ENCODE measurements at regions not wholly inside any gene's neighbourhood (a gene's known extent, or its start where the extent isn't known, plus 50 kb on each side); places are given as distances from the start of the nearest gene placed in this dataset.

DNA sequence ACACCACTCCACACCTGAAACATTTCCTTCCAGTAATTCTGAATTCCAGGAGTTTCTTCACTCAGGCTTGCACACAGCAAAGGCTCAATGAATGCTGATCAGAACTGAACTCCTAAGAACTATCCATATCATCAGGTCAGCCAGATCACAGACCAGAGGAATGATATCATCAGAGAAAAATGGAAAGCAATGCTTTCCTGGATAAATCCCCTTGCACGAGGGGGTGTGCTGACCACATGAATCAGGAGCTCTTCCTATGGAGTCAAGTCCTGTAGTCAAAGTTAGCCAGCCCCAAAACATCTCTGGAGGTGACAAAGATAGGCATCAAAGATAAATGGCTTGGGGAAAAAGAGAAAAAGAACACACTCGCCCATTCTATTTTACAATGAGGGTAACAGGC is 83.8 kb upstream of the ACVR2A start:
- ATAC-seq (no peak), DNase-seq (ENCODE audit: low spot score) (no peak)
- peaks cover 13% of the 10 kb centered on the region; the same call in 2 of the 3 replicates for H3K36me3 Mint-ChIP-seq (ENCODE audit: low read depth)
- H3K27me3 Mint-ChIP-seq (ENCODE audit: insufficient read depth, low read depth, poor library complexity) = no peaks in the 10 kb centered on the region
- no peak overlapping the region for H3K4me2 ChIP-seq
- H3K27me3 ChIP-seq (ENCODE audit: insufficient read depth) = no peaks in the 10 kb centered on the region
- TF ChIP-seq ZNF331 (CRISPR knock-in tag; IDR thresholded peaks at IDR 0.05; ENCODE audit: low read depth) (no peak), ZNF114 (CRISPR knock-in tag; IDR thresholded peaks at IDR 0.05) (no peak), CREB1 (CRISPR knock-in tag; IDR thresholded peaks at IDR 0.05; ENCODE audit: low read depth) (no peak), STAT1 (IDR thresholded peaks at IDR 0.05; ENCODE audit: unreplicated experiment) (no peak), EZH2phosphoT487 (IDR thresholded peaks at IDR 0.05; ENCODE audit: unreplicated experiment) (no peak), JUNB (IDR thresholded peaks at IDR 0.05; ENCODE audit: unreplicated experiment) (no peak), POLR2AphosphoS5 (IDR thresholded peaks at IDR 0.05; ENCODE audit: low read depth) (no peak), NANOG (IDR thresholded peaks at IDR 0.05; ENCODE audit: borderline replicate concordance) (no peak)
- TF ChIP-seq, protein P1, sequence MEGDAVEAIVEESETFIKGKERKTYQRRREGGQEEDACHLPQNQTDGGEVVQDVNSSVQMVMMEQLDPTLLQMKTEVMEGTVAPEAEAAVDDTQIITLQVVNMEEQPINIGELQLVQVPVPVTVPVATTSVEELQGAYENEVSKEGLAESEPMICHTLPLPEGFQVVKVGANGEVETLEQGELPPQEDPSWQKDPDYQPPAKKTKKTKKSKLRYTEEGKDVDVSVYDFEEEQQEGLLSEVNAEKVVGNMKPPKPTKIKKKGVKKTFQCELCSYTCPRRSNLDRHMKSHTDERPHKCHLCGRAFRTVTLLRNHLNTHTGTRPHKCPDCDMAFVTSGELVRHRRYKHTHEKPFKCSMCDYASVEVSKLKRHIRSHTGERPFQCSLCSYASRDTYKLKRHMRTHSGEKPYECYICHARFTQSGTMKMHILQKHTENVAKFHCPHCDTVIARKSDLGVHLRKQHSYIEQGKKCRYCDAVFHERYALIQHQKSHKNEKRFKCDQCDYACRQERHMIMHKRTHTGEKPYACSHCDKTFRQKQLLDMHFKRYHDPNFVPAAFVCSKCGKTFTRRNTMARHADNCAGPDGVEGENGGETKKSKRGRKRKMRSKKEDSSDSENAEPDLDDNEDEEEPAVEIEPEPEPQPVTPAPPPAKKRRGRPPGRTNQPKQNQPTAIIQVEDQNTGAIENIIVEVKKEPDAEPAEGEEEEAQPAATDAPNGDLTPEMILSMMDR (conservative IDR thresholded peaks at IDR 0.05; ENCODE audit: low read depth in 2 of 2) = no peak
- TF ChIP-seq, protein P2, sequence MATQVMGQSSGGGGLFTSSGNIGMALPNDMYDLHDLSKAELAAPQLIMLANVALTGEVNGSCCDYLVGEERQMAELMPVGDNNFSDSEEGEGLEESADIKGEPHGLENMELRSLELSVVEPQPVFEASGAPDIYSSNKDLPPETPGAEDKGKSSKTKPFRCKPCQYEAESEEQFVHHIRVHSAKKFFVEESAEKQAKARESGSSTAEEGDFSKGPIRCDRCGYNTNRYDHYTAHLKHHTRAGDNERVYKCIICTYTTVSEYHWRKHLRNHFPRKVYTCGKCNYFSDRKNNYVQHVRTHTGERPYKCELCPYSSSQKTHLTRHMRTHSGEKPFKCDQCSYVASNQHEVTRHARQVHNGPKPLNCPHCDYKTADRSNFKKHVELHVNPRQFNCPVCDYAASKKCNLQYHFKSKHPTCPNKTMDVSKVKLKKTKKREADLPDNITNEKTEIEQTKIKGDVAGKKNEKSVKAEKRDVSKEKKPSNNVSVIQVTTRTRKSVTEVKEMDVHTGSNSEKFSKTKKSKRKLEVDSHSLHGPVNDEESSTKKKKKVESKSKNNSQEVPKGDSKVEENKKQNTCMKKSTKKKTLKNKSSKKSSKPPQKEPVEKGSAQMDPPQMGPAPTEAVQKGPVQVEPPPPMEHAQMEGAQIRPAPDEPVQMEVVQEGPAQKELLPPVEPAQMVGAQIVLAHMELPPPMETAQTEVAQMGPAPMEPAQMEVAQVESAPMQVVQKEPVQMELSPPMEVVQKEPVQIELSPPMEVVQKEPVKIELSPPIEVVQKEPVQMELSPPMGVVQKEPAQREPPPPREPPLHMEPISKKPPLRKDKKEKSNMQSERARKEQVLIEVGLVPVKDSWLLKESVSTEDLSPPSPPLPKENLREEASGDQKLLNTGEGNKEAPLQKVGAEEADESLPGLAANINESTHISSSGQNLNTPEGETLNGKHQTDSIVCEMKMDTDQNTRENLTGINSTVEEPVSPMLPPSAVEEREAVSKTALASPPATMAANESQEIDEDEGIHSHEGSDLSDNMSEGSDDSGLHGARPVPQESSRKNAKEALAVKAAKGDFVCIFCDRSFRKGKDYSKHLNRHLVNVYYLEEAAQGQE (IDR thresholded peaks at IDR 0.05; ENCODE audit: unreplicated experiment) = no peak
- TF ChIP-seq, protein P3, sequence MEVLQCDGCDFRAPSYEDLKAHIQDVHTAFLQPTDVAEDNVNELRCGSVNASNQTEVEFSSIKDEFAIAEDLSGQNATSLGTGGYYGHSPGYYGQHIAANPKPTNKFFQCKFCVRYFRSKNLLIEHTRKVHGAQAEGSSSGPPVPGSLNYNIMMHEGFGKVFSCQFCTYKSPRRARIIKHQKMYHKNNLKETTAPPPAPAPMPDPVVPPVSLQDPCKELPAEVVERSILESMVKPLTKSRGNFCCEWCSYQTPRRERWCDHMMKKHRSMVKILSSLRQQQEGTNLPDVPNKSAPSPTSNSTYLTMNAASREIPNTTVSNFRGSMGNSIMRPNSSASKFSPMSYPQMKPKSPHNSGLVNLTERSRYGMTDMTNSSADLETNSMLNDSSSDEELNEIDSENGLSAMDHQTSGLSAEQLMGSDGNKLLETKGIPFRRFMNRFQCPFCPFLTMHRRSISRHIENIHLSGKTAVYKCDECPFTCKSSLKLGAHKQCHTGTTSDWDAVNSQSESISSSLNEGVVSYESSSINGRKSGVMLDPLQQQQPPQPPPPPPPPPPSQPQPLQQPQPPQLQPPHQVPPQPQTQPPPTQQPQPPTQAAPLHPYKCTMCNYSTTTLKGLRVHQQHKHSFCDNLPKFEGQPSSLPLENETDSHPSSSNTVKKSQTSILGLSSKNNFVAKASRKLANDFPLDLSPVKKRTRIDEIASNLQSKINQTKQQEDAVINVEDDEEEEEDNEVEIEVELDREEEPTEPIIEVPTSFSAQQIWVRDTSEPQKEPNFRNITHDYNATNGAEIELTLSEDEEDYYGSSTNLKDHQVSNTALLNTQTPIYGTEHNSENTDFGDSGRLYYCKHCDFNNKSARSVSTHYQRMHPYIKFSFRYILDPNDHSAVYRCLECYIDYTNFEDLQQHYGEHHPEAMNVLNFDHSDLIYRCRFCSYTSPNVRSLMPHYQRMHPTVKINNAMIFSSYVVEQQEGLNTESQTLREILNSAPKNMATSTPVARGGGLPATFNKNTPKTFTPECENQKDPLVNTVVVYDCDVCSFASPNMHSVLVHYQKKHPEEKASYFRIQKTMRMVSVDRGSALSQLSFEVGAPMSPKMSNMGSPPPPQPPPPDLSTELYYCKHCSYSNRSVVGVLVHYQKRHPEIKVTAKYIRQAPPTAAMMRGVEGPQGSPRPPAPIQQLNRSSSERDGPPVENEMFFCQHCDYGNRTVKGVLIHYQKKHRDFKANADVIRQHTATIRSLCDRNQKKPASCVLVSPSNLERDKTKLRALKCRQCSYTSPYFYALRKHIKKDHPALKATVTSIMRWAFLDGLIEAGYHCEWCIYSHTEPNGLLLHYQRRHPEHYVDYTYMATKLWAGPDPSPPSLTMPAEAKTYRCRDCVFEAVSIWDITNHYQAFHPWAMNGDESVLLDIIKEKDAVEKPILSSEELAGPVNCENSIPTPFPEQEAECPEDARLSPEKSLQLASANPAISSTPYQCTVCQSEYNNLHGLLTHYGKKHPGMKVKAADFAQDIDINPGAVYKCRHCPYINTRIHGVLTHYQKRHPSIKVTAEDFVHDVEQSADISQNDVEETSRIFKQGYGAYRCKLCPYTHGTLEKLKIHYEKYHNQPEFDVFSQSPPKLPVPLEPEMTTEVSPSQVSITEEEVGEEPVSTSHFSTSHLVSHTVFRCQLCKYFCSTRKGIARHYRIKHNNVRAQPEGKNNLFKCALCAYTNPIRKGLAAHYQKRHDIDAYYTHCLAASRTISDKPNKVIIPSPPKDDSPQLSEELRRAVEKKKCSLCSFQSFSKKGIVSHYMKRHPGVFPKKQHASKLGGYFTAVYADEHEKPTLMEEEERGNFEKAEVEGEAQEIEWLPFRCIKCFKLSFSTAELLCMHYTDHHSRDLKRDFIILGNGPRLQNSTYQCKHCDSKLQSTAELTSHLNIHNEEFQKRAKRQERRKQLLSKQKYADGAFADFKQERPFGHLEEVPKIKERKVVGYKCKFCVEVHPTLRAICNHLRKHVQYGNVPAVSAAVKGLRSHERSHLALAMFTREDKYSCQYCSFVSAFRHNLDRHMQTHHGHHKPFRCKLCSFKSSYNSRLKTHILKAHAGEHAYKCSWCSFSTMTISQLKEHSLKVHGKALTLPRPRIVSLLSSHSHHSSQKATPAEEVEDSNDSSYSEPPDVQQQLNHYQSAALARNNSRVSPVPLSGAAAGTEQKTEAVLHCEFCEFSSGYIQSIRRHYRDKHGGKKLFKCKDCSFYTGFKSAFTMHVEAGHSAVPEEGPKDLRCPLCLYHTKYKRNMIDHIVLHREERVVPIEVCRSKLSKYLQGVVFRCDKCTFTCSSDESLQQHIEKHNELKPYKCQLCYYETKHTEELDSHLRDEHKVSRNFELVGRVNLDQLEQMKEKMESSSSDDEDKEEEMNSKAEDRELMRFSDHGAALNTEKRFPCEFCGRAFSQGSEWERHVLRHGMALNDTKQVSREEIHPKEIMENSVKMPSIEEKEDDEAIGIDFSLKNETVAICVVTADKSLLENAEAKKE (CRISPR knock-in tag; IDR thresholded peaks at IDR 0.05) = no peak
- H3K9me2 ChIP-seq (ENCODE audit: insufficient read depth) = peaks cover 5% of the 10 kb centered on the region; the same call in 1 of the 2 replicates
- no peaks in the 10 kb centered on the region for H3K79me2 ChIP-seq (replicated peaks; ENCODE audit: insufficient read depth)
- peaks cover 8% of the 10 kb centered on the region; the same call in 1 of the 2 replicates for H3K4me1 ChIP-seq (ENCODE audit: insufficient read depth)
- H3K27ac ChIP-seq (ENCODE audit: low read depth) = no peak overlapping the region
- no peak overlapping the region for H3K27ac Mint-ChIP-seq
- peaks cover 16% of the 10 kb centered on the region for H3K9me3 Mint-ChIP-seq
- H4K20me1 ChIP-seq (replicated peaks; ENCODE audit: insufficient read depth) = no peaks in the 10 kb centered on the region
- no peak overlapping the region for H2AFZ ChIP-seq
- H3K4me3 Mint-ChIP-seq = no peak overlapping the region
- H3K4me1 Mint-ChIP-seq = peaks cover 12% of the 10 kb centered on the region
- H3K4me3 ChIP-seq = no peak overlapping the region
- H3F3A ChIP-seq (replicated peaks; ENCODE audit: low read depth) = no peaks in the 10 kb centered on the region
- peaks cover 3% of the 10 kb centered on the region; the same call in 1 of the 2 replicates for H3K36me3 ChIP-seq (ENCODE audit: insufficient read depth)

Measured in GM23338 (cell line).